DMS114 treated with DMSO at 0.1 percent for 48 hours (cell line): ENCODE measurements at regions not wholly inside any gene's neighbourhood (a gene's known extent, or its start where the extent isn't known, plus 50 kb on each side); places are given as distances from the start of the nearest gene placed in this dataset.
"Not testable (repeated sequence)": the region's sequence is repeated elsewhere in the genome, so short reads cannot be mapped to it uniquely, and the experiment has no call there.

Experiments used
- DNase-seq: peaks from one replicate; lab custom pipeline; 2025; ENCODE audit not compliant: unreplicated experiment; lab: John Stamatoyannopoulos, UW

DNA sequence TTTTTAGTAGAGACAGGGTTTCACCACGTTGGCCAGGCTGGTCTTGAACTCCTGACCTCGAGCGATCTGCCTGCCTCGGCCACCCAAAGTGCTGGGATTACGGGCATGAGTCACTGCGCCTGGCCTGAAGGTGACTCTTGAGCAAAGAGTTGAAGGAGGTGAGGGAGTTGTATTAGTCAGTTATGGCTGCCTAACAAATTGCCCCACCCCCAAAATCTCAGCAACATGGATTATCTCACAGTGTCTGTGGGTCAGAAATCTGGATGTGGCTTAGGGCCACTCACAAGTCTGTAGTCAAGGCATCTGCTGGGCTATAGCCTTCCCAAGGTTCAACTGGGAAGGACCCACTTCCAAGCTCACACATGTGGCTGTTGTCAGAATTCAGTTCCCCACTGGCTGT lies 52.8 kb upstream of the ADGRE5 start:
- no peak for DNase-seq

DNA sequence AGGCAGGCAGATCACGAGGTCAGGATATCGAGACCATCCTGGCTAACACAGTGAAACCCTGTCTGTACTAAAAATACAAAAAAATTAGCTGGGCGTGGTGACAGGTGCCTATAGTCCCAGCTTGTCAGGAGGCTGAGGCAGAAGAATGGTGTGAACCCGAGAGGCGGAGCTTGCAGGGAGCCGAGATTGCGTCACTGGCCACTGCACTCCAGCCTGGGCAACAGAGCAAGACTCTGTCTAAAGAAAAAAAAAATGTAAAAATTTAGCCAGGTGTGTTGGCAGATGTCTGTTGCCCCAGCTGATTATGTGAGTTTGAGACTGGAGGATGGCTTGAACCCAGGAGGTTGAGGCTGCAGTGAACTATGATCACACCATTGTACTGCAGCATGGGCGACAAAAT lies 54.2 kb upstream of the ADGRE5 start:
- DNase-seq: not testable (repeated sequence)

DNA sequence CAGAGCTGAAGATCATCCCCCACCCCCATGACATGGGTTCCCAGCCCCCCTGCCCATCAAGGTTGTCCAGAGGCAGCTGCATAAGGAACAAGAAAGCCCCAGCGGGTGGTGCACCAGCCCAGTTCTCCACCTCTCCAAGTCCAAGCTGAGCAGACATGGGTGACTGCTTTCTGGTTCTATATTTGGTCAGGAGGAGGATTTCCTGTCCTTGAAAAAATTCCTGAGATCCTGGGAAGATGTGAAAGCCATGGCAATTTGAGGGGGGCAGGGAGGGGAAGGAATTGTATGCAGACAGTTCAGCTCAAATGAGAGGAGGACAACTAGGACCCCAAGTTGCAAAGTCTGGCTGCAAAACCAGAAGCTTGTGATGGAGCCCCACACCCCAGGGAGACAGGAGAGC lies 55.4 kb upstream of the ADGRE5 start:
- no peak for DNase-seq

DNA sequence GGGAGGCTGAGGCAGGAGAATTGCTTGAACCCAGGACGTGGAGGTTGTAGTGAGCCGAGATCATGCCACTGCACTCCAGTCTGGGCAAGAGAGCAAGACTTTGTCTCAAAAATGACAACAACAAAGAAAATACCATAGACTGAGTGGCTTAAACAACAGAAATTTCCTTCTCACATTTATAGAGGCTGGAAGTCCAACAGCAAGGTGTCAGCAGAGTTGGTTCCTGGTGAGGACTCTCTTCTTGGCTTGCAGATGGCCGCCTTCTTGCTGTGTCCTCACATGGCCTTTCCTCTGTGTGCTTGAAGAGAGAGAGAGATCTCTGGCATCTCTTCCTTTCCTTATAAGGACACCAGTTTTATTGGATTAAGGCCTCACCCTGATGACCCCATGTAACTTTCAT lies 56.1 kb upstream of the ADGRE5 start:
- DNase-seq: no peak

DNA sequence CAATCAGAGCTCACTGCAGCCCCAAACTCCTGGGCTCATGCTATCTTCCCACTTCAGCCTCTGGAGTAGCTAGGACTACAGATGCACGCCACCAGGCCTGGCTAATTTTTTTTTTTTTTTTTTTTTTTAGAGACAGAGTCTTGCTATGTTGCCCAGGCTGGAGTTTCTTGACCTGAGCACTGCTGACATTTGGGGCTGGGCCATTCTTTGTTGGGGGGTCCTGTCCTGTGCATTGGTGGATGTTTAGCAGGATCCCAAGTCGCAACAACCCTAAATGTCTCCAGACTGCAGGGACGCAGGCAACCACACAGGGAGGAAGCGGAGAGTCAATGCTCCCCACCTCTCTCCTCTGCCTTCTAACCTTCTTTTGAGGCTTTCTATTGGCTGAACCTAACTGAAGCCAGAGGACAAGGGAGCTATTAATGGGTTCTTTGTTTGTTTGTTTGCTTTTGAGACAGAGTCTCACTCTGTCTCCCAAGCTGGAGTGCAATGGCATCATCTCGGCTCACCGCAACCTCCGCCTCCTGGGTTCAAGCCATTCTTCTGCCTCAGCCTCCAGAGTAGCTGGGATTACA lies 58.3 kb upstream of the ADGRE5 start:
- DNase-seq: no peak

DNA sequence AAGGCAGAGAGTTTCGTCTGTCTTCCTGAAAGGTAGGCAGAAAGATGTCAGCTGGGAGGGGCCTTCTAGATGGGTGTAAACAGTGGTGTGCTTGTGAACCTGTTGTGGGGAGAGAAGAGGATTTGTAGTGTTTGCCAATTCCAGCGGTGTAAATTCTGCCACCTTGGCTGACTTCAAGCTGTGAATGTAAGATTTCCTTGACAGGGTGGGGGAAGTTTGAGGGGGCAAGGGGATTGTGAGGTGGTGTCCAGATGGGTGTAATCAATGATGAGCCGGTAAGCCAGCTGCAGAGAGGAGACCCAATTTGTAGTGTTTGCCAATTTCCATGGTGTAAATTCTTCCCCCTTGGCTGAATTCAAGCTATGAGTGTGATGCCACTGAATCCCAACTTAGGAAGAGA lies 61.0 kb upstream of the ADGRE5 start:
- no peak for DNase-seq

DNA sequence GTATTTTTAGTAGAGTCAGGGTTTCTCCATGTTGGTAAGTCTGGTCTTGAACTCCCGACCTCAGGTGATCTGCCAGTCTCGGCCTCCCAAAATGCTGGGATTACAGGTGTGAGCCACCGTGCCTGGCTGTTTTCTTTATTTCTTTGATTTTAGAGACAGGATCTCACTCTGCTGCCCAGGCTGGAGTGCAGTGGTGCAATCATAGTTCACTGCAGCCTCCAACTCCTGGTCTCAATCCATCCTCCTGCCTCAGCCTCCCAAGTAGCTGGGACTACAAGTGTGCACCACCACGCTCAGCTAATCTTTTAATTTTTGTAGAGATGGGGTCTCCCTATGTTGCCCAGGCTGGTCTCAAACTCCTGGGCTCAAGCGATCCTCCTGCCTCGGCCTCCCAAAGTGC lies 61.5 kb upstream of the ADGRE5 start:
- not testable (repeated sequence) for DNase-seq

DNA sequence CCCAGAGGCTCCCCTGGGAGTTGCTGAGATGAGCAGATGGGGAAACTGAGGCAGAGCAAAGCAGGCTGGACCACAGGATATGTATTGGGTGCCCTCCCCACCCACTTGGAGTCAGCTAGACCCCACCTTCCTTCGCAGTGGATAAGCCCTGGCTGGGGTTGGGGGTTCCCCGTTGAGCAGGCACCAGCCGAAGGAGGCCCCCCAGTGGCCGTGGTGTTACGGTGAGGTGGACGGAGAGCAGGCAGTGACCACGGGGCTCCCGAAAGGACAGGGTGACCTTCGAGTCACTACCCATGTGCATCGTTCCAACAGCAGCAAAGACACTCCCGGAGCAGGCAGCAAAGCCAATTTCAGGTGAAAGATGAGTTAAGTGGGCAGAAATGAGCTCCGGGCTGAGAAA lies 62.4 kb upstream of the ADGRE5 start:
- no peak for DNase-seq

DNA sequence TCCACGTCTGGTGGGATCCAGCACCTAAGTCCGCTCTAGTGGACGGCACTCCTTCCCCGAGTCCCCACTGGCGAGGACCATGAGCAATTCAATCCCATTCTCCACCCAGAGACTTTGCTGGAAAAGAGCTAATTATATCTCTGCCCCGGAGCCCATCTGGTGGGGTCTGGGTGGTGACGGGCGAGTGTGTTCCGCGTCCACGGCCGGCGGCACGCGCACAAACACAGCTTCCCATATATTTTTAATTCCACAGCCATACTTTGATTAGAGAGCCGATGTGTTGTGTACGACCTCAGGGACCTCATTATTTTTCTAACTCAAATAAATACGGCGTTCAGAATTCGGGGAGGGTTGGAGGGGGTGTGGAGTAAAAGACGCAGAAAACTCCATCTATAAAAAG lies 64.1 kb upstream of the ADGRE5 start:
- no peak for DNase-seq

DNA sequence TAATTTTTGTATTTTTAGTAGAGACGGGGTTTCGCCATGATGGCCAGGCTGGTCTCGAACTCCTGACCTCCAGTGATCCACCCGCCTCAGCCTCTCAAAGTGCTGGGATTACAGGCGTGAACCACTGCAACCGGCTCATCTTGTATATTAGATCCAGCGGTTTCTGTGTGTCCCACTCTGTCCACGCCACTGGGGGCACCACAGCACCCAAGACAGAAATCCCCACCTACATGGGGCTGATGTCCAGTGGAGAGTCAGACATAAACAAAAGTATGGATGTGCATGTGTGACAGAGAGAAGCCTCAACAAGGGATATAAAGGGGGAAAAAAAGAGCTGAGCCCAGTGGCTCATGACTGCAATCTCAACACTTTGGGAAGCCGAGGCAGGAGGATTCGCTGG lies 65.8 kb upstream of the ADGRE5 start:
- no peak for DNase-seq

DNA sequence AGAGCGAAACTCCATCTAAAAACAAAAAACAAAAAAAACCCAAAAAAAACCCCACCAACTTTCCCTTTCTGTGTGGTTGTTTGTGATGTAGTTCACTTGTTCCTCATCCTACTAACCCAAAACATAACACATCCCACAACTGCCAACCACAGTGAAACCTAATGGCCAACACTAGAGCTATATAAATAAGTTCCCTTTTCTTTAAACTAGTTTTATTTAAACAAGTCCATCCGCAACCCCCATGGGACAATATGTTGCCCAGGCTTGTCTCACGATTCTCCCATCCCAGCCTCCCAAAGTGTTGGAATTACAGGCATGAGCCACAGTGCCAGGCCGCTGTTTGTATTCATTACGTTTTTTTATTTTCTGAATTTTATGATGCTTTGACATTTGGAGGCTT lies 71.2 kb upstream of the ADGRE5 start:
- no peak for DNase-seq

DNA sequence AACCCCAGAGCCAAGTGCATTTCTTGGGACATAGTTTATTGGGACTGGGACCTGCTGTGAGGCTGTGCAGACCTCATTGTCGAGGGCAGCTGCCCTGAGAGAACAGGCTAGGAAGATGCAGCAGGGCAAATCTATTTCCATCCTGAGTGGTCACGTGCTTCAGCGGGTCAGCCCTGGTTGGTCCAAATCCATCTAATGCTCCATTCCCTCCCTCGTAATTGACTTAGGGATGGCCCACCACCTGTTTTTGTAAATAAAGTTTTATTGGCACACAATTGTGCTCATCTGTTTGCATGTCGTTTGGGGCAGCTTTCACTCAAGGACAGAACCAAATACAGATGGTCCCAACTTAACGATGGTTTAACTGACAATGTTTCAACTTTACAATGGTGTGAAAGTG lies 75.5 kb upstream of the ADGRE5 start:
- DNase-seq: no peak

DNA sequence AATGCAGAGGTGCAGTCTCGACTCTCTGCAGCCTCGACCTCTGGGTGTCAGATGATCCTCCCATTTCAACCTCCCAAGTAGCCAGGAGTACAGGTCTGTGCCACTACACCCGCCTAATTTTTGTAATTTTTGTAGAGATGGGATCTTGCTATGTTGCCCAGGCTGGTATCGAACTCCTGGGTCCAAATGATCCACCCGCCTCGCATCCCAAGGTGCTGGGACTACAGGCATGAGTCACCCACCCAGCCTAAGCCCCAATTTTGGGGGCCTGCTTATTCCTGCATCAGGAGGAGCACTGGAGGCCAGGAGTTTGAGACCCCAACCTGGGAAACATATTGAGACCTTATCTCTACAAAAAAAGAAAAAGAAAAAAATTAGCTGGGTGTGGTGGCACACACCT lies 80.1 kb upstream of the ADGRE5 start:
- DNase-seq: no peak

DNA sequence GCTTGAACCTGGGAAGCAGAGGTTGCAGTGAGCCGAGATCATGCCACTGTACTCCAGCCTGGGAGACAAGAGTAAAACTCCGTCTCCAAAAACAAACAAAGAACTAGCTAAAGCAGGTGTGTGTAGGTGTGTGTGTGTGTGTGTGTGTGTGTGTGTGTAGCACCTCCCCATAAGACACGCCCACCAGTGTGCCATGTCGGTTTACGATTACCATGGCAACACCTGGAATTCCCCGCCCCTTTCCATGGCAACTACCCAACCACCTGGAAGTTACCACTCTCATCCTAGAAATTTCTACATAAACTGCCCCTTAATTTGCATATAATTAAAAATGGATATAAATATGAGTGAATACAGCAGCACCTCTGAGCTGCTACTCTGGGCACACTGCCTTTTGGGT lies 80.9 kb upstream of the ADGRE5 start:
- DNase-seq: no peak

DNA sequence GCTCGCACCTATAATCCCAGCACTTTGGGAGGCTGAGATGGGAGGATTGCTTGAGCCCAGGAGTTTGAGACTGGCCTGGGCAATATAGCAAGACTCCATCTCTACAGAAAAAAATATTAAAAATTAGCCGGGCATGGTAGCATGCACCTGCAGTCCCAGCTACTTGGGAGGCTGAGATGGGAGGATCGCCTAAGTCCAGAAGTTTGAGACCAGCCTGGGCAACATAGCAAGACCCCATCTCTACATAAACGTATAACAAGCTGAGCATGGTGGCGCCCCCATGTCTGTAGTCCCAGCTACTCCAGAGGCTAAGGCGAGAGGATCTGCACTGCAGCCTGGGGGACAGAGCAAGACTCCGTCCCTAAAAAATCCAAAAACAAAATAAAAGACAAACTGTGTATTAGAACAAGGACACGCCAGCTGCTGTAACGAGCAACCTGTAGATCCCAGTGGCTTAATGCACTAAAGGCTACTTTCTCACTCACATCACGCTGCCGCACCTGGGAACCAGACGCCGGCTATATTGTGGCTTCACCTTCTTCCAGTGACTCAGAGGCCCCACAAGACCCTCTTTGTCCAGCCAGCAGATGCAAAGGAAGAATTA lies 81.9 kb upstream of the ADGRE5 start:
- not testable (repeated sequence) for DNase-seq

DNA sequence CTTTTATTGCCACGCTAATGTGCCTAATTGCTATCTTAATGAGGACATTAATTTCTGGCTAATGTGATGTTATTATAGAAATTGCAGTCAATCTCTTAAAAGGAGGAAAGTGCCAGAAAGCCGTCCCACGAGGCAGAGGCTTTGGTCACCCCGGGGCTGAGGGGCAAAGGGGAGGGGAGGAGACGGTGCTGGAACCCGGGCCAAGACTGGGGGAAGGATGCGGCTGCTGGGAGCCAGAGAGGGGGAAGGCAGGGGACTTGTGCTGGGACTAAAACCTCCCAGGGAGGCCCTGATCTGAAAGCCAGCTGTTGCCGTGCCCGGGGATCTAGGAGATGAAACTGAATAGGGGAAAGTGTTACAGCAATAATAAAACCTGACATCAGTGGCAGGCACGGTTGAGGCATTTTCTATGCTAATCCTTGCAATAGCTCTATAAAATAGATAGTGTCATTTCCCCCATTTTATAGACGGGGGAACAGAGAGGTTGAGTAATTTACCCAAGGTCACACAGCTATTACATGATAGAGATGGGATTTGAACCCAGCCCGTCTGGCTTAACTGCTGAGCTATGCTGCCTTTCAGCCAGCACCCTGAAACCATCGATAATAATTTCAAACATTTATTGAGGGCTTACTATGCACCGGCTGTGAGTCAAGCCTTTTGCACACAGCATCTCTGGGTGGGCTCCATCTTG lies 83.2 kb upstream of the ADGRE5 start:
- DNase-seq: not testable (repeated sequence)

DNA sequence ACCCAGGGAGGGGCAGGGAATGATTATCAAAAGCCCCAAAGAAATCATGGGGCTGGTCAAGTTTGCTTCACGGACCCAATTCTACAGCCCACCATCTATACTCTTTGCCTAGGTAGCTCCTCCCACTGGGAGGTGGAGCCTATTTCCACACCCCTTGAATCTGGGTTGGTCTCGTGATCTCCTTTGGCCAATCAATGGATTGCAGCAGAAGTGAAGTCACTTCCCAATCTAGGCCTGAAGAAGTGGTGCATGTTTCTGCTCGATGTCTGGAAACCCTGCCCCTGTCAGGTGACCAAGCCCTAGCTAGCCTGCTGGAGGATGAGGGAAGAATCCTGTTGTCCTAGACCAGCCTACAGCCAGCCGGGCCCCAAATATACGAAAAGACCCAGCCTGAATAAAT lies 86.3 kb upstream of the ADGRE5 start:
- DNase-seq: peak; percentile 13

DNA sequence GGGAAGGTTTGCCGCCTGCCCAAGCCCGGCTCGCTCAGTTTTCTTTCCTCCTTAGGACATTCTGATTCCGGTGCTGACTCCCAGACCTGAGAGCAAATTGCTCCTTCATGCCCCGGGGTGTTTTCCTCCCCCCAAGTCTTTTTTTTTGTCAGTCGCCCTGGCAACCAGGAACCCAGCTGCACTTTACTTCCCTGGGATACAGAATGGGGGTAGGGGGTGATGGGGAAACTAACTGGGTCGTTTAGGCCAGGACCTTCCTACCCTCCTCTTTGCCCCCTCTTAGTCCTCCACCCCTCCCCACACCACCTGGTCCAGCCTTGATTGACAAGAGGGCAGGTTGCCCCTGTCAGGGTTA lies 87.5 kb upstream of the ADGRE5 start:
- not testable (repeated sequence) for DNase-seq

DNA sequence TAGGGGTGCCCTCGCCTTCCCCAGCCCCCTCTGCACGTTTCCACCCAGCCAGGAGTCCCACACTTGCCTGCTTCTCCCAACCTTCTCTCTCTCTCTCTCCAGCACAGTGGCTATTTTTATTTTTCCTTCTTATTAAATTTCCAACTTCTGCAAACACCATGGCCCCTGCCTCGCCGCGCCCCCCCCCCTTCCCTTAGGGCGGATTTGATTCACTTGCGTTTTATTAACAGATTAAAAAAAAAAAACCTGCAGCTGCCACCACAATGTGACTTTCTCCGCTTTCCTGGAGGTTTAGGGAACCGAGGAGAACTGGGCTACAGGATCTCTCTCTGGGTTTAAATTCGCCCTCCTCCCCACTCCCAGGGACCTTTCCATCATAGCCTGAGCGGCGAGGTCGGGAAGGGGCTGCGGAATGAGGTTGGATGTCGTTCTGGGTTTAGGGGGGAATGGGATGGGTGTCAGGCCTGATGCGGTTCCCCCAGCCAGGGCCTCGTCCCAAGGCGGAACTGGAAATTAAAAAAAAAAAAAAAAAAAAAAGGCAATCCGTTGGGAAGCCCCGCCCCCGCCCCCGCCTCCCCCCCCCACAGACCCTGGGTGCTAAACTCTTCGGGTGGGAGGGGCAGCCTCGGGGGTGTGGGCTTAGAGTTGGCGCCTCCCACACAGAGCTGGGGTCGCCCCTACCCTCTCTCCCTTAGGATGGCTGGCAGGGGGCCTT lies 87.3 kb upstream of the ADGRL1 start:
- peak; percentile 20 for DNase-seq

DNA sequence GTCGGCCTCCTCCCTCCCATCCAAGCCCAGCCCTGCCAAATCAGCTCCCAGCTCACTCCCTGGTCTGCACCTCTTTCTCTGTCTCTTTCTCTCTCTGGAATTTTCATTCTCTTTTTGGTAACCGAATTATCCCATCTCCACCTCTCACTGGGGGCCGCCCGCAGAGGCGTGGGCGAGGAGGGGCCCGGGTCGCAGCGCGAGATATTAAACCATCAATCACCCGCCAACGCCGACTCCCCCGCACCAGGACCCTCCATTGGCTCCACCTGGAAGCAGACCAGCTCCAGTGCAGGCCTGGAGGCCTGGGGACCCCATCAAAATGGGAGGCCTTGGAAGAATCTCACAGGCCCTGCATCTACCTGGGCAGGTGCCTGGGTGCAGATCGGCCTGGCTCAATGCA lies 83.8 kb upstream of the ADGRL1 start:
- not testable (repeated sequence) for DNase-seq

DNA sequence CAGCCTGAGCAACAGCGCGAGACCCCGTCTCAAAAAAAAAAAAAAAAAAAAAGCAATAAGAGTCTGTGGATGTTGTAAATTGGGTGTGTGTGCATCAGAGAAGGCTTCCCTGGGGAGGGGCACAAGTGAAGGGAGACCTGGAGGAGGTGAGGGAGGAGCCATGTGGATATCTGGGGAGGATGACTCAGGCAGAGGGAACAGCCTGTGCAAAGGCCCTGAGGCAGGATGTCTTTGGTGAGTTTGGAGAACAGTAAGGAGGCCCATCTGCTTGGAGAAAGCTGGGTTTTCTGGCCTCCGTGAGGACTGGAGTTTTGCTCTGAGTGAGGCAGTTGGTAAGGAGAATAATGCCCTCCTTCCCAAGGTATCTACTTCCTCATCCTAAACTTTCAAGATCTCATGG lies 81.9 kb upstream of the ADGRL1 start:
- not testable (repeated sequence) for DNase-seq

DNA sequence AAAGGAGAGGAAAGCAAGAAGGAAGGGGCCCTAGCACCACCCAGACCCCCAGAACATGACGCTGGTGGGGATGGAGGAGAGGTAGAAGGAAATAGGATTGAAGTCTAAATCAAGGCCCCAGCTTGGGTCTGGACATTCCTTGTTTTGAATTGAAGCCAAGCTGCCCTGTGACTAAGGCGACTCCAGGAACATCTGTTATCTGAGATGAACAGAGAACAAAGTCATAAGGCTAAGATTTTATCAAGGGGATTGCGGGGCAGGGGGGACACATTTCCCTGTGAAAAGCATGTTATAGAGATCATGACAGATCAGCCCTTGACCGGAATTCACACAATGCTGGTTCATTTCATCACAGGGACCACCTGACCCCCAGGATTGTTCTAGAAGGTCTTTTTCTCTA lies 80.6 kb upstream of the ADGRL1 start:
- not testable (repeated sequence) for DNase-seq
